ENCODE measurements at regions not wholly inside any gene's neighbourhood (a gene's known extent, or its start where the extent isn't known, plus 50 kb on each side); places are given as distances from the start of the nearest gene placed in this dataset.

GRCh38 chr16:52957199-52957598, 95.5 kb downstream of the CHD9NB start:
- Histone ChIP-seq H2AFZ (ENCODE audit: control insufficient read depth, low read length) (no peak overlapping the region), H3K9me3 (ENCODE audit: control insufficient read depth, low read depth, low read length) (no peaks in the 10 kb centered on the region), H3K4me2 (ENCODE audit: control insufficient read depth, extremely low read depth, insufficient read depth, low read depth, low read length) (no peak overlapping the region), H3K79me2 (ENCODE audit: control insufficient read depth, insufficient read depth, low read length) (no peaks in the 10 kb centered on the region), H3K27ac (ENCODE audit: control insufficient read depth, insufficient read depth, low read length) (no peak overlapping the region), H3K9me1 (ENCODE audit: control insufficient read depth, extremely low read depth, insufficient read depth, low read length) (no peaks in the 10 kb centered on the region), H4K20me1 (ENCODE audit: control insufficient read depth, extremely low read depth, insufficient read depth, low read length) (no peaks in the 10 kb centered on the region), H3K9ac (ENCODE audit: control insufficient read depth, extremely low read depth, insufficient read depth, low read length) (no peak overlapping the region), H3K36me3 (ENCODE audit: control insufficient read depth in 2 of 2, extremely low read depth in 1 of 2, insufficient read depth in 2 of 2, low read length in 2 of 2) (no peaks in the 10 kb centered on the region), H3K27me3 (ENCODE audit: control insufficient read depth, extremely low read depth, insufficient read depth, low read length) (peaks cover 7% of the 10 kb centered on the region), H3K4me1 (ENCODE audit: control insufficient read depth, extremely low read depth, insufficient read depth, low read length) (no peaks in the 10 kb centered on the region), H3K4me3 (ENCODE audit: control insufficient read depth in 2 of 3, extremely low read depth in 1 of 3, insufficient read depth in 2 of 3, low read depth in 1 of 3, low read length in 3 of 3) (no peak overlapping the region)
- dilution Hi-C loops (cut with MboI; ENCODE audit: extremely low pct_ligation_motif_present, low sequenced_read_pairs): no loop called here
- TF ChIP-seq CTCF (optimal IDR thresholded peaks at IDR 0.05 in 1 of 3, IDR thresholded peaks at IDR 0.05 in 1 of 3, conservative IDR thresholded peaks at IDR 0.05 in 1 of 3; ENCODE audit: extremely low read depth in 1 of 3, insufficient read depth in 2 of 3, low read length in 3 of 3): no peak
- DNase-seq (ENCODE audit: low read depth, low spot score): no peak
- no peak for FAIRE-seq

GRCh38 chr16:52956044-52956443, 96.7 kb downstream of the CHD9NB start:
- Histone ChIP-seq H3K27me3 (ENCODE audit: control insufficient read depth, extremely low read depth, insufficient read depth, low read length) (peaks cover 7% of the 10 kb centered on the region), H3K4me2 (ENCODE audit: control insufficient read depth, extremely low read depth, insufficient read depth, low read depth, low read length) (no peak overlapping the region), H4K20me1 (ENCODE audit: control insufficient read depth, extremely low read depth, insufficient read depth, low read length) (no peaks in the 10 kb centered on the region), H3K4me3 (ENCODE audit: control insufficient read depth in 2 of 3, extremely low read depth in 1 of 3, insufficient read depth in 2 of 3, low read depth in 1 of 3, low read length in 3 of 3) (no peak overlapping the region), H3K4me1 (ENCODE audit: control insufficient read depth, extremely low read depth, insufficient read depth, low read length) (no peaks in the 10 kb centered on the region), H3K27ac (ENCODE audit: control insufficient read depth, insufficient read depth, low read length) (no peak overlapping the region), H2AFZ (ENCODE audit: control insufficient read depth, low read length) (no peak overlapping the region), H3K36me3 (ENCODE audit: control insufficient read depth in 2 of 2, extremely low read depth in 1 of 2, insufficient read depth in 2 of 2, low read length in 2 of 2) (no peaks in the 10 kb centered on the region), H3K9me1 (ENCODE audit: control insufficient read depth, extremely low read depth, insufficient read depth, low read length) (no peaks in the 10 kb centered on the region), H3K79me2 (ENCODE audit: control insufficient read depth, insufficient read depth, low read length) (no peaks in the 10 kb centered on the region), H3K9me3 (ENCODE audit: control insufficient read depth, low read depth, low read length) (no peaks in the 10 kb centered on the region), H3K9ac (ENCODE audit: control insufficient read depth, extremely low read depth, insufficient read depth, low read length) (no peak overlapping the region)
- FAIRE-seq: no peak
- dilution Hi-C loops (cut with MboI; ENCODE audit: extremely low pct_ligation_motif_present, low sequenced_read_pairs): no loop called here
- DNase-seq (ENCODE audit: low read depth, low spot score): no peak
- TF ChIP-seq EZH2 (IDR thresholded peaks at IDR 0.05; ENCODE audit: low read length) (no peak), CTCF (optimal IDR thresholded peaks at IDR 0.05 in 1 of 3, IDR thresholded peaks at IDR 0.05 in 1 of 3, conservative IDR thresholded peaks at IDR 0.05 in 1 of 3; ENCODE audit: extremely low read depth in 1 of 3, insufficient read depth in 2 of 3, low read length in 3 of 3) (no peak)

All from keratinocyte (primary cell).